ENCODE measurements at regions not wholly inside any gene's neighbourhood (a gene's known extent, or its start where the extent isn't known, plus 50 kb on each side); places are given as distances from the start of the nearest gene placed in this dataset.

GRCh38 chr17:53891726-53892125, 69.0 kb downstream of the KIF2B start:
- DNase-seq: no peak

- no peak for DNase-seq
Observed at GRCh38 chr17:53892222-53892621, 69.5 kb downstream of the KIF2B start.

- DNase-seq: no peak
Observed at GRCh38 chr17:53894591-53894990, 71.9 kb downstream of the KIF2B start.

- DNase-seq: no peak
Observed at GRCh38 chr17:53896047-53896446, 73.3 kb downstream of the KIF2B start.

GRCh38 chr17:53900951-53901350, 78.2 kb downstream of the KIF2B start:
- DNase-seq: no peak

- DNase-seq: no peak
Observed at GRCh38 chr17:53907435-53907834, 84.7 kb downstream of the KIF2B start.

- DNase-seq: no peak
Observed at GRCh38 chr17:53909802-53910201, 87.1 kb downstream of the KIF2B start.

- no peak for DNase-seq
Observed at GRCh38 chr17:53912117-53912516, 89.4 kb downstream of the KIF2B start.

GRCh38 chr17:53919356-53919755, 96.6 kb downstream of the KIF2B start:
- no peak for DNase-seq

- no peak for DNase-seq
Observed at GRCh38 chr17:53924530-53925455, 102.1 kb downstream of the KIF2B start.

GRCh38 chr17:53932386-53932785, 109.7 kb downstream of the KIF2B start:
- no peak for DNase-seq

- no peak for DNase-seq
Observed at GRCh38 chr17:53934931-53935330, 112.2 kb downstream of the KIF2B start.

GRCh38 chr17:53941231-53941630, 118.5 kb downstream of the KIF2B start:
- no peak for DNase-seq

- DNase-seq: no peak
Observed at GRCh38 chr17:53942436-53942835, 119.7 kb downstream of the KIF2B start.

- no peak for DNase-seq
Observed at GRCh38 chr17:53942898-53943297, 120.2 kb downstream of the KIF2B start.

- DNase-seq: no peak
Observed at GRCh38 chr17:53948323-53948722, 125.6 kb downstream of the KIF2B start.

GRCh38 chr17:53949473-53950090, 126.9 kb downstream of the KIF2B start:
- no peak for DNase-seq

- no peak for DNase-seq
Observed at GRCh38 chr17:53950207-53950857, 127.6 kb downstream of the KIF2B start.

- no peak for DNase-seq
Observed at GRCh38 chr17:53950858-53951250, 128.1 kb downstream of the KIF2B start.

- no peak for DNase-seq
Observed at GRCh38 chr17:53971361-53971760, 148.6 kb downstream of the KIF2B start.

- no peak for DNase-seq
Observed at GRCh38 chr17:53979991-53980390, 157.3 kb downstream of the KIF2B start.

- no peak for DNase-seq
Observed at GRCh38 chr17:53996131-53996530, 173.4 kb downstream of the KIF2B start.

GRCh38 chr17:53996890-53997289, 174.2 kb downstream of the KIF2B start:
- no peak for DNase-seq

- no peak for DNase-seq
Observed at GRCh38 chr17:54007855-54008254, 185.1 kb downstream of the KIF2B start.

Data from activated CD4-positive, alpha-beta T cell treated with anti-CD3 and anti-CD28 coated beads for 48 hours (primary cell).